C1 segment of cervical spinal cord (tissue), 14 donors: ENCODE measurements at regions not wholly inside any gene's neighbourhood (a gene's known extent, or its start where the extent isn't known, plus 50 kb on each side); places are given as distances from the start of the nearest gene placed in this dataset.

Experiments used
- DNase-seq, 14 donors: peaks; one replicate each; lab custom pipeline; 2025; lab: John Stamatoyannopoulos, UW

DNA sequence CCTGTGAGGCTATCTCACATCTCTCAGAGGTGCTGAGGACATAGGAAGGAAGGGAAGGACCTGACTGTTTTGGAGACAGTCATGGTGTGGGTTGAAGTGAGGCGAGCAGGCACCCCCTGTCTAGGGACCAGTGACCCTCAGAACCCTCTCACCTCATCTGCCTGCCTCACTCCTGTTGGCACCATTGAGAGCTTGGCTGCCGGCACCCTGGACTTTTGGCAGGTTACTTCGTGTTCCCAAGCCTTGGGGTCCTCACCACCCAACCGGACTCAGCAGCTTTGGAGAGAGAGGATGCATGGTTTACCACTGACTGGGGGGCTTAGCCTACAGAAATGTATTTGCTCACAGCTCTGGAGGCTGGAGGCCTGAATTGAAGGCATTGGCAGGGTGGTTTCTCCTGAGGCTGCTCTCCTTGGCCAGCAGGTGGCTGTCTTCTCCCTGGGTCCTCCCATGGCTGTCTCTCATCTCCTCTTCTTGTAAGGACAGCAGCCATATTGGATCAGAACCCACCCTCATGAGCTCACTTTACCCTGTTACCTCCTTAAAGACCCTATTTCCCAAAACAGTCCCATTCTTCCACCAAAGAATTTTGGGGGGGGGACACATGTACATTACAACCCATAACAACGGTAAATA is 142.0 kb downstream of the TSN start:
- DNase-seq = no peak

GRCh38 chr2:121898483-121898882 is 143.0 kb downstream of the TSN start:
- no peak for DNase-seq

DNA sequence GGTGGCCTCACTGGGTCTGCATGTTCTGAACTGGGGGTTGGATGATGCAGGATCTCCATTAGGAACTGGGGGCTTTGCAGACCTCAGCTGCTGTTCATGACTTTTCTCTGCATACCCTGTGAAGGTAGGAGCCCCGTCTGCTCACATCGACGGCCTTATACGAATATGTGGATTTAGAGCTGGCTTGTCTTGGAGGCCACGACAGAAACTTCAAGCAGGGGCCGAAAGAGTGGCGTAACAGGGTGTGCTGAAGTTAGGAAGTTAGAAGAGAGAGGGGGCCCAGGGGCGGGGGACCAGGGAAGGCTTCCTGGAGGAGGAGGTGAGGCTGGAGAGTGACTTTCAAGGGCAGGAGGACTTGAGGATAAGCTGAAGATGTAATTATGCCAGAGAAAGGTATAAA is 144.9 kb downstream of the TSN start:
- no peak for DNase-seq

GRCh38 chr2:121902171-121902591 is 146.7 kb downstream of the TSN start:
- DNase-seq = no peak

DNA sequence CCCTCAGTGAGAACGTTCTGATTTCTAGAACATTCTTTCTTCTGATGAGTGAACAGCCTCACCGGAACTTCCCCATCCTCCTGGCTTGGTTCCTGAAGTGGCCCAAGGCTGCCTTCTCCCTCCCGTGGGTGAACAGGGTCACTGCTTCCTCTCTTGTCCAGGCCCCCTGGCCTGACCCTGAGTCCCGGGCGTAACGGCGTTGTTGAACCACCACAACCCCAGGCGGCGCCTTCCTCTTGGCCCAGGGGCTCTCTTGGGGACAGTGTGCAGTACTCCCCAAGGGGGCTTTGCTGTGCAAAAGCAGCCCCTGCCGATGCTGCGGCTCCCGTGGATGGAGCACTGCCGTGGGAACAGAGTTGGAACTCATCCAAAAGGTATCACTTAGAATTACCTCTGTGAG is 147.2 kb downstream of the TSN start:
- DNase-seq = no peak

DNA sequence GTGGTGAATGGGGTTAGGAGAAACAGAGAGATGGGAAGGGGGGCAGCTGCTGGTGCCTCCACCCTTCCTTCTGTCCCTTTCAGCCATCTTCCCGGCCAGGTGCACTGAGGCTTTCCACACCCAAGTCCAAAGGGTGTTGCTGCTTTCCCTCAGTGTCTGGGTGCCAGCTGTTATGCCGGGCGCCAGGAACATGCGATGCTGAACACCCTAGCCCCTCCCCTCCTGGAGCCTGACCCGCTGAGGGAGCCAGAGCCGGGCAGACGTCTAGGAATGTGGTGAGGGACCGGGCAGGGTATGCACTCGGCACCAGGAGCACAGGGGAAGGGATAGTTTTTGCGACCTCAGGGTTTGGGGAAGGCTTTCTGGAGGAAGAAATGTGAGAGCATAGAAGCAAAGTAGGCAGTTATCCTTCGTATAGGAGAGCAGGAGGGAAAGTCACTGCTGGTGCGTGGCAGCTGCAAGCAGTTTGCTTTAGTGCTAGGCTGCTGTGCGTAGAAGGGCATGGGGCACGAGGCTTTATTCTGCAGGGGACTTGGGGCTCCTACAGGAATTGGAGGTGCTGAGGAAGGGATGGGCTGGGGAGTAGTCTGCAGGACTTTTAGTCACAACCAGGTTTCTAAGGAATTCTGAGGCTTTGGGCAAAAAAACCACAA is 147.7 kb downstream of the TSN start:
- no peak for DNase-seq

- no peak for DNase-seq
Observed at GRCh38 chr2:121904656-121905055, 149.2 kb downstream of the TSN start.

- DNase-seq = no peak
Observed at GRCh38 chr2:121905201-121905600, 149.8 kb downstream of the TSN start.

- DNase-seq = no peak
Observed at GRCh38 chr2:121906170-121906569, 150.7 kb downstream of the TSN start.

DNA sequence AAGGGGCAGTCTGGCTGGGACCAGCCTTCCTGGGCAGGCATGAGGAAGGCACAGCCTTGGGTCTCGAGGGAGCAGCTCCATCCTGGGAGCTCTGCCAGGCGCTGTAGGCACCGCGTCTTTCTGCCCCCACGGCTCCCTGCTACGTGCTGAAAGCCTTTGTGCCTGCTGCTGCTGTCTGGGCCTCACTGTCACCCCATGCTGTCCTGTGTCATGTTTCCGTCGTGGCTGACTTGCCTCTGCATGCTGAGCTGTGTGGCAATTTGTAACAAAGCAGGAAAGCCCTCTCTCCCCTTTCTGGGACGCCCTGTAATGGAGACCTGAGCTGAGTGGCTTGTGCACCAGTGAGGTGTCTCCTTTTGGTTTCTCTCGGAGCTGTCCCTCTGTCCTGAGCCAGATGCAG is 152.5 kb downstream of the TSN start:
- no peak for DNase-seq

DNA sequence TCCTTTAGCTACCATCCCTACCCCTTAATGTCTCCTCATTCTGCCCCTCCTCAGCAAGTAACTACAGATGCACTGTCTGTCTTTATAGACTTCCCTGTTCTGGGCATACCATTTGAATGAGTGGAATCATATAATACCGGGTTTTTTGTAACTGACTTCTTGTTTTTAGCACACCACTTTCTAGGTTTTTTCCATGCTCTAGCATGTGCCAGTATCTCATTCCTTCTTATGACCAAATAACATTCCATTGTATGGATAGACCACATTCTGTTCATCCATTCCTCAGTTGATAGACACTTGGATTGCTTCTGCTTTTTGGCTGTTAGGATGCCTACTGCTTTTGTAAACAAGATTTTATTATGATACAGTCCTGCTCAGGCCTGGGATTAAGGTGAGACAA is 154.7 kb downstream of the TSN start:
- no peak for DNase-seq

- no peak for DNase-seq
Observed at GRCh38 chr2:121911036-121911435, 155.6 kb downstream of the TSN start.

- DNase-seq = no peak
Observed at GRCh38 chr2:121917143-121917542, 161.7 kb downstream of the TSN start.

GRCh38 chr2:121918231-121918630 is 162.8 kb downstream of the TSN start:
- no peak for DNase-seq

DNA sequence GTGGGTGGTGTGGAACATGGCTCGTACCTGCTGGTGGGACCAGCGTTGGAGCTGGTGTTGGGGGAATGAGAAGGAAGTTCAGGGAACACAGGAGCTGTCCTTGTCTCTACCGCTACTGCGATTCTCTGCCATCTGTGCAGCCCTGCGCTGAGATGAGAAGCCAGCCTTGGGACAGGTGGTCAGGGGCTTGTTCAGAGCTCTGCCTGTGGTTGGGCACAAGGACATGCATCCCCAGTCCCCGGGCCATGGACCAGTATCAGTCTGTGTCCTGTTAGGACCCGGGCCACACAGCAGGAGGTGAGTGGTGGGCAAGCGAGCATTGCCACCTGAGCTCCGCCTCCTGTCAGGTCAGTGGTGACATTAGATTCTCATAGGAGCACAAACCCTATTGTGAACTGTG is 164.4 kb downstream of the TSN start:
- DNase-seq = no peak

DNA sequence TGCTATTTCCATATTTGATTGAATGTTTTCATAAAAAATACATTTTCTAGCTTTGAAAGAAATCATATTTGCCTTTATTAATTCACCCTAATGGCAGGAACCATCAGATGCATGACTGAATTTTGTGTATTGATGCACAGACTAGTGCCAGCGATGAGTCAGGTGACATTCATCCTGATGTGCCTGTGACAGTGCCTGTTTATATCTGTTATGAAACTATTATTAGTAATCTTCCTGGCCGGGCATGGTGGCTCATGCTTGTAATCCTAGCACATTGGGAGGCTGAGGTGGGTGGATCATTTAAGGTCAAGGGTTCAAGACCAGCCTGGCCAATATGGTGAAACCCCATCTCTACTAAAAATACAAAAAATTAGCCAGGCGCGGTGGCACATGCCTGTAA is 170.0 kb downstream of the TSN start:
- no peak for DNase-seq

DNA sequence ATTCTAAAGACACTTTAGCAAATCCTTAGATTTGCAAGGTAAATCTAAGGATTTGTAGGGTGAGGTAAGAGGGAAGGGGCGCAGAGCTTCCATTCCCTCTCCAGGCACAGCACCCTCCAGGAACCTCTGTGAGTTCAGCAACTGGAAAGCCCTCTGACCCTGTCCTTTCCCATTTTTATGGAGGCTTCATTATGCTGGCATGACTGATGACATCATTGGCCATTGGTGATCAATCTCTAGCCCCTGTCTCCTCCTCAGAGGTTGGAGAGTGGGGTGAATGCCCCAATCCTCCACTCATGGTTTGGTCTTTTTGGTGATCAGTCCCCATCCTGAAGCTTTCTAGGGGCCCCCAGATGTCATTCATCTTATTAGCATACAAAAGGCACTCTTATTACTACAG is 187.8 kb downstream of the TSN start:
- DNase-seq = no peak

- no peak for DNase-seq
Observed at GRCh38 chr2:121944072-121944831, 188.8 kb downstream of the TSN start.

- DNase-seq = no peak
Observed at GRCh38 chr2:121947674-121948073, 192.2 kb downstream of the TSN start.

- DNase-seq = no peak
Observed at GRCh38 chr2:121949271-121949670, 193.8 kb downstream of the TSN start.

DNA sequence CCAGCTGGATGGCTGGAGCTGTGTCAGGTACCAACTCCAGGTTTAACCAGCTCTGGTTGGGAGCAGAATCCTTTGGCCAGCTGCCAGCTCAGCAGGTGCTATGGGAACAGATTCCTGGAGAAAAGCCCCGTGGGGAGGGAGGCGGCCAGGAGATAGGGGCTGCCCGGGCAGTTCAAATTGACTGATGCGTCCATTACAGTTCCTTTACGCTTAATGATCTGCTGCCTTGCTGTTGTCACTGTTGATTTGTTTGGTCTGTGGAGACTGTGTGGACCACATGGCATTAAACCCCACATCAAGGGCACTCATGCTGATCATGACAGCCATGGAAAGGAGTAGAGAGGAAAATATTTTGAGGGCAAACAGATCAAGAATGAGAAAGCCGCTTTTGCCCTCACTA is 200.0 kb downstream of the TSN start:
- DNase-seq = no peak

- no peak for DNase-seq
Observed at GRCh38 chr2:121955872-121956271, 200.4 kb downstream of the TSN start.

DNA sequence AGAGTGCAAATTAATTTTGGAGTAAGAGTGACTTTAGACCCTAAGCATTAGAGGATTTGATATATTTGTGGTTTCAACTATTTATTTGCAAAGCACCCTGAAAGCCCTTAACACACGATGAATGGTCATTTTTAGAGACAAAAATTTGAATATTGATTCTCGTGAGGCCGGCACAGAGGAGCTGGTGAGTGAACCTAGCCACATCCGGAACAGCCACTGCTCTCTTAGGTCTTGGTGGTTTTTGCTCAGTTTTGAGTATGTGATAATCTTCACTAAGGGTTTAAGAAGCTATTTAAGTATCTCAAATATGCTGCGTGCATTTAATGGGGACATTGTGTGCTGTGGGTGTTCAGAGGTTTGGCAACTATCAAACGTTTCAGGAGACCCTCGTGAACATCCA is 204.8 kb downstream of the TSN start:
- no peak for DNase-seq
